Keratinocyte (primary cell): ENCODE measurements at regions not wholly inside any gene's neighbourhood (a gene's known extent, or its start where the extent isn't known, plus 50 kb on each side); places are given as distances from the start of the nearest gene placed in this dataset.

Experiments
- DNase-seq: peaks from one replicate; pipeline ENCODE4 v3.0.0-alpha.2; 2011; ENCODE audit warnings: low read depth, missing footprints, low spot score
- FAIRE-seq: peaks from 2 replicates; lab custom pipeline; 2011; peaks lifted over from hg19 to GRCh38; lab: Jason Lieb, UNC
- H2AFZ ChIP-seq: 2 replicates; pipeline ENCODE4 v1.6.0; 2012; ENCODE audit warnings: low read length, control low read depth, inconsistent platforms; ENCODE audit not compliant: control insufficient read depth
- H3K27ac ChIP-seq: 2 replicates; pipeline ENCODE4 v1.5.1; 2011; ENCODE audit warnings: low read length; ENCODE audit not compliant: control insufficient read depth, insufficient read depth
- H3K27me3 ChIP-seq: 3 replicates; pipeline ENCODE4 v1.6.0; 2011; ENCODE audit warnings: low read length; ENCODE audit not compliant: control insufficient read depth, insufficient read depth; ENCODE audit errors: extremely low read depth
- H3K36me3 ChIP-seq, 2 experiments: 2 replicates in 1 of 2; 3 replicates in 1 of 2; pipeline ENCODE4 v1.5.1; 2011; ENCODE audit warnings: low read length in 2 of 2, mild to moderate bottlenecking in 1 of 2; ENCODE audit not compliant: control insufficient read depth in 2 of 2, insufficient read depth in 2 of 2; ENCODE audit errors: extremely low read depth in 1 of 2
- H3K4me1 ChIP-seq: 3 replicates; pipeline ENCODE4 v1.5.1; 2011; ENCODE audit warnings: low read length; ENCODE audit not compliant: control insufficient read depth, insufficient read depth; ENCODE audit errors: extremely low read depth
- H3K4me2 ChIP-seq: 3 replicates; pipeline ENCODE4 v1.6.0; 2011; ENCODE audit warnings: low read depth, low read length; ENCODE audit not compliant: control insufficient read depth, insufficient read depth; ENCODE audit errors: extremely low read depth
- H3K4me3 ChIP-seq, 3 experiments: fragments of 200-600 bp in 1 of 3; sonication (generic) in 1 of 3; 2 replicates in 2 of 3; 3 replicates in 1 of 3; pipeline ENCODE4 v1.5.1; 2011 to 2016; ENCODE audit warnings: low read length in 3 of 3, mild to moderate bottlenecking in 3 of 3, control low read depth in 2 of 3, inconsistent platforms in 1 of 3, low read depth in 1 of 3, mixed read lengths in 1 of 3, mixed run types in 1 of 3, moderate library complexity in 1 of 3; ENCODE audit not compliant: control insufficient read depth in 2 of 3, insufficient read depth in 2 of 3; ENCODE audit errors: extremely low read depth in 1 of 3
- H3K79me2 ChIP-seq: 2 replicates; pipeline ENCODE4 v1.6.0; 2012; ENCODE audit warnings: low read length; ENCODE audit not compliant: control insufficient read depth, insufficient read depth
- H3K9ac ChIP-seq: 3 replicates; pipeline ENCODE4 v1.6.0; 2011; ENCODE audit warnings: low read length; ENCODE audit not compliant: control insufficient read depth, insufficient read depth; ENCODE audit errors: extremely low read depth
- H3K9me1 ChIP-seq: 3 replicates; pipeline ENCODE4 v1.6.0; 2011; ENCODE audit warnings: low read length; ENCODE audit not compliant: control insufficient read depth, insufficient read depth; ENCODE audit errors: extremely low read depth
- H3K9me3 ChIP-seq: 2 replicates; pipeline ENCODE4 v1.5.1; 2012; ENCODE audit warnings: low read depth, low read length; ENCODE audit not compliant: control insufficient read depth
- H4K20me1 ChIP-seq: 3 replicates; pipeline ENCODE4 v1.6.0; 2011; ENCODE audit warnings: low read length; ENCODE audit not compliant: control insufficient read depth, insufficient read depth; ENCODE audit errors: extremely low read depth
- EZH2 ChIP-seq: IDR thresholded peaks from one replicate; pipeline ENCODE4 v1.6.1; 2012; ENCODE audit warnings: inconsistent platforms, mild to moderate bottlenecking, low read length, moderate library complexity
- dilution Hi-C: fragments of 300-500 bp; cut with MboI; formaldehyde crosslinking; loops from one replicate; pipeline ENCODE4 v1.7.0; 2020; ENCODE audit warnings: low sequenced_read_pairs; ENCODE audit not compliant: extremely low pct_ligation_motif_present
- TF ChIP-seq, protein P1 (sequence below), 3 experiments: IDR thresholded peaks in 1 of 3; conservative IDR thresholded peaks in 1 of 3; optimal IDR thresholded peaks in 1 of 3; 2 replicates in 2 of 3; 3 replicates in 1 of 3; pipeline versions ENCODE3 to v1.5.1; 2011; ENCODE audit warnings: low read length in 3 of 3, mild to moderate bottlenecking in 3 of 3, moderate library complexity in 2 of 3, control low read depth in 1 of 3, inconsistent platforms in 1 of 3; ENCODE audit not compliant: insufficient read depth in 2 of 3; ENCODE audit errors: extremely low read depth in 1 of 3

DNA sequence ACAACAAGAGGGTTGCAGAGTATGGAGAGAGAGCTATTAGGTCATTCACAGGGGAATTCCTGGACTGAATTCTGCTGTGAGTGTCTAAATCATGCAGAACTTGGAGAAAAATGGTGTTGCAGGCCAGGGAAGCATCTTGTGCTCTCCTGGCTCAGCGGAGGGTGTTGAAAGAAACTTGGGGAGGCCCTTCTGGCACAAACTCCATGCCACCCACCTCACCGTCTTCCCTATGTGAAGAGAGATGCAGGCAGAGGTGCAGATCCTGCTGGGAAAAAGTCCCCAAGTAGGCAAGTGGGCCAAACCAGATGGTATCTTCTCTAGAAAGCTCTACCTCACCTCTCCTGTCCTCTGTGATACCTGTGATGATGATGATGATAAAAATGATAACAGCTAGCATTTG lies 604.3 kb upstream of the API5 start:
- H3K27me3 ChIP-seq, result no peaks in the 10 kb centered on the region
- TF ChIP-seq, protein P1, sequence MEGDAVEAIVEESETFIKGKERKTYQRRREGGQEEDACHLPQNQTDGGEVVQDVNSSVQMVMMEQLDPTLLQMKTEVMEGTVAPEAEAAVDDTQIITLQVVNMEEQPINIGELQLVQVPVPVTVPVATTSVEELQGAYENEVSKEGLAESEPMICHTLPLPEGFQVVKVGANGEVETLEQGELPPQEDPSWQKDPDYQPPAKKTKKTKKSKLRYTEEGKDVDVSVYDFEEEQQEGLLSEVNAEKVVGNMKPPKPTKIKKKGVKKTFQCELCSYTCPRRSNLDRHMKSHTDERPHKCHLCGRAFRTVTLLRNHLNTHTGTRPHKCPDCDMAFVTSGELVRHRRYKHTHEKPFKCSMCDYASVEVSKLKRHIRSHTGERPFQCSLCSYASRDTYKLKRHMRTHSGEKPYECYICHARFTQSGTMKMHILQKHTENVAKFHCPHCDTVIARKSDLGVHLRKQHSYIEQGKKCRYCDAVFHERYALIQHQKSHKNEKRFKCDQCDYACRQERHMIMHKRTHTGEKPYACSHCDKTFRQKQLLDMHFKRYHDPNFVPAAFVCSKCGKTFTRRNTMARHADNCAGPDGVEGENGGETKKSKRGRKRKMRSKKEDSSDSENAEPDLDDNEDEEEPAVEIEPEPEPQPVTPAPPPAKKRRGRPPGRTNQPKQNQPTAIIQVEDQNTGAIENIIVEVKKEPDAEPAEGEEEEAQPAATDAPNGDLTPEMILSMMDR (optimal IDR thresholded peaks at IDR 0.05 in 1 of 3, IDR thresholded peaks at IDR 0.05 in 1 of 3, conservative IDR thresholded peaks at IDR 0.05 in 1 of 3; ENCODE audit: extremely low read depth in 1 of 3, insufficient read depth in 2 of 3, low read length in 3 of 3), result no peak
- no peak for TF ChIP-seq EZH2
- H3K27ac ChIP-seq, result no peak overlapping the region
- no peaks in the 10 kb centered on the region for H4K20me1 ChIP-seq
- no peaks in the 10 kb centered on the region for H3K79me2 ChIP-seq
- peaks cover 2% of the 10 kb centered on the region for H3K9me3 ChIP-seq
- H3K4me3 ChIP-seq, result no peak overlapping the region
- DNase-seq, result no peak
- no peaks in the 10 kb centered on the region for H3K36me3 ChIP-seq
- no peaks in the 10 kb centered on the region for H3K4me1 ChIP-seq
- no peaks in the 10 kb centered on the region for H3K9me1 ChIP-seq
- H3K9ac ChIP-seq, result no peak overlapping the region
- no peak for FAIRE-seq
- H2AFZ ChIP-seq, result no peak overlapping the region
- no peak overlapping the region for H3K4me2 ChIP-seq
- dilution Hi-C loops, result no loop called here

DNA sequence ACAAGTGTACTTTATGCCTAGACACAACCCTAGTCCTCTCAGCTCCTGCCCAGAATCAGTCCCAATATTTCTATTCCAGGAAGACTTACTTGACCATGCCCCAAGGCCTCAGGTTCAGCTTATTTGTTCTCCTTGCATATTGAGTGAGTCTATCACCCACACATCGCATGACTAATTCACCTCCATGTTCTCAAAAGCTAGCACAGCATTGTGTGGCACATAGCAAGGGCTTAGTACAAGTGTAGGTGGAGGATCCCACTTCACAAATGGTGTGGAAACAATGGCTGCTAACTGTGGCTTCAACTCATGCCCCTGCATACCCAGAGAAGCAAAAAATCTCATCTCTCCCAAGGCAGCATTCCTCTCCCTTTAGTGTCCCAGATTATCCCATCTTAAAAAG lies 602.6 kb upstream of the API5 start:
- dilution Hi-C loops, result no loop called here
- DNase-seq, result no peak
- TF ChIP-seq, protein P1 (optimal IDR thresholded peaks at IDR 0.05 in 1 of 3, IDR thresholded peaks at IDR 0.05 in 1 of 3, conservative IDR thresholded peaks at IDR 0.05 in 1 of 3; ENCODE audit: extremely low read depth in 1 of 3, insufficient read depth in 2 of 3, low read length in 3 of 3), result no peak
- no peak for TF ChIP-seq EZH2

More for the DNA sequence above, 602.6 kb upstream of the API5 start:
- Histone ChIP-seq H3K4me2 (no peak overlapping the region), H3K79me2 (no peaks in the 10 kb centered on the region), H3K27ac (no peak overlapping the region), H3K4me1 (no peaks in the 10 kb centered on the region), H3K9me3 (peaks cover 2% of the 10 kb centered on the region), H3K36me3 (no peaks in the 10 kb centered on the region), H3K9me1 (no peaks in the 10 kb centered on the region), H2AFZ (no peak overlapping the region), H3K9ac (no peak overlapping the region), H3K4me3 (no peak overlapping the region), H3K27me3 (no peaks in the 10 kb centered on the region), H4K20me1 (no peaks in the 10 kb centered on the region)
- FAIRE-seq, result no peak
